Fibroblast of mammary gland (primary cell): ENCODE measurements at regions not wholly inside any gene's neighbourhood (a gene's known extent, or its start where the extent isn't known, plus 50 kb on each side); places are given as distances from the start of the nearest gene placed in this dataset.

Experiments
- DNase-seq: peaks from one replicate; pipeline ENCODE4 v3.0.0-alpha.2; 2010; ENCODE audit warnings: low read depth
- H3K4me3 ChIP-seq: 2 replicates; pipeline ENCODE4 v1.5.1; 2011; ENCODE audit warnings: low read depth, mild to moderate bottlenecking, low read length, moderate library complexity; ENCODE audit not compliant: control insufficient read depth
- TF ChIP-seq, protein P1 (sequence below): conservative IDR thresholded peaks from 2 replicates; pipeline ENCODE4 v1.5.1; 2011; ENCODE audit warnings: low read depth, low read length, inconsistent platforms; ENCODE audit not compliant: control insufficient read depth, insufficient read depth

DNA sequence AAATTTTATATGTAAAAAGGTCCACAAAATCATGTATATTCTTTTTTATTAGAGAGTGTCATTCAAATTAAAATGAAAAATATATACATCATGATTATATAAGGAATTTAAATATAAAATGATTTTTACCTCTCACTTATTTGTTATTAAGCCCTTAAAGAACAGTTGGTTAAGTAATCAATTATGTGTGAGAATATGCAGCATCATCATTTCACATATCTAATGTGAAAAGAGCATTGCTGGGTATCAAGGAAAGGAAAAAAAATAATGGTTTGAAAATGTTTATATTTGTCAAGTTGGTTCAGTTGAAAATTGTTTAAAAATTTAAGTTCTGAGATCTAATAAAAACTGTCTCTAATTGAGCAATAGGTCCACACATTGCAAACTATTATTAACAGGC lies 363.6 kb upstream of the GRM3 start:
- no peak overlapping the region for H3K4me3 ChIP-seq
- TF ChIP-seq, protein P1, sequence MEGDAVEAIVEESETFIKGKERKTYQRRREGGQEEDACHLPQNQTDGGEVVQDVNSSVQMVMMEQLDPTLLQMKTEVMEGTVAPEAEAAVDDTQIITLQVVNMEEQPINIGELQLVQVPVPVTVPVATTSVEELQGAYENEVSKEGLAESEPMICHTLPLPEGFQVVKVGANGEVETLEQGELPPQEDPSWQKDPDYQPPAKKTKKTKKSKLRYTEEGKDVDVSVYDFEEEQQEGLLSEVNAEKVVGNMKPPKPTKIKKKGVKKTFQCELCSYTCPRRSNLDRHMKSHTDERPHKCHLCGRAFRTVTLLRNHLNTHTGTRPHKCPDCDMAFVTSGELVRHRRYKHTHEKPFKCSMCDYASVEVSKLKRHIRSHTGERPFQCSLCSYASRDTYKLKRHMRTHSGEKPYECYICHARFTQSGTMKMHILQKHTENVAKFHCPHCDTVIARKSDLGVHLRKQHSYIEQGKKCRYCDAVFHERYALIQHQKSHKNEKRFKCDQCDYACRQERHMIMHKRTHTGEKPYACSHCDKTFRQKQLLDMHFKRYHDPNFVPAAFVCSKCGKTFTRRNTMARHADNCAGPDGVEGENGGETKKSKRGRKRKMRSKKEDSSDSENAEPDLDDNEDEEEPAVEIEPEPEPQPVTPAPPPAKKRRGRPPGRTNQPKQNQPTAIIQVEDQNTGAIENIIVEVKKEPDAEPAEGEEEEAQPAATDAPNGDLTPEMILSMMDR, result no peak

DNA sequence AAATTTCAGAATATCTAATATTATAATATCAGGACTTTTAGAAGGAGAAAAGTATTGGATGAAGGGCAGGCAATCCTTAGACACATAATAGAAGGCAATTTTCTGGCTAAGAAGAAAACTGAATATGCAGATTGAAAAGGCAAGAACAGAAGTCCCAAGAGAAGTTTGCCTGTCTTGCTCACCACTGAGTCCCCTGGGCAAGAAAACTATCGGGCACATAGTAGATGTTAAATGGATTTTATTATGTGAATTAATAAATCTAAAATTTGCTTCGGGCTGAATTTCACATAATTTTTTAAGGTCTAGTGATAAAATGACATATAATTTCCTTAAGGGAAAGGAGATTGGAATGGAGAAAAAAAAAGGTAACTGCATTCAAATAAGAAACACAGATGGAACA lies 380.9 kb upstream of the GRM3 start:
- DNase-seq, result no peak
- H3K4me3 ChIP-seq, result no peak overlapping the region
- TF ChIP-seq, protein P1, result no peak

More for the DNA sequence above, 363.6 kb upstream of the GRM3 start:
- no peak for DNase-seq

DNA sequence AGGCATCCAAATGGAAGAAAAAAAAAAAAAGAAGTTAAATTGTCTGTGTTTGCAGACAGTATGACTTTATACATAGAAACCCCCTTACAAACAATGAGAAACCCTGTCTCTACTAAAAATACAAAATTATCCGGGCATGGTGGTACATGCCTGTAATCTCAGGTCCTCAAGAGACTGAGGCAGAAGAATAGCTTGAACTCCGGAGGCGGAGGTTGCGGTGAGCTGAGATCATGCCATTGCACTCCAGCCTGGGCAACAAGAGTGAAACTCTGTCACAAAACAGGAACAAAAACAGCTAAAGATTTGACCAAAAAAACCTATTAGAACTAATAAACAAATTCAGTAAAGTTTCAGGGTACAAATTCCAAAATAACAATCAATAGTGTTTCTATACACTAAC lies 385.8 kb upstream of the GRM3 start:
- TF ChIP-seq, protein P1, result no peak
- no peak overlapping the region for H3K4me3 ChIP-seq
- no peak for DNase-seq

DNA sequence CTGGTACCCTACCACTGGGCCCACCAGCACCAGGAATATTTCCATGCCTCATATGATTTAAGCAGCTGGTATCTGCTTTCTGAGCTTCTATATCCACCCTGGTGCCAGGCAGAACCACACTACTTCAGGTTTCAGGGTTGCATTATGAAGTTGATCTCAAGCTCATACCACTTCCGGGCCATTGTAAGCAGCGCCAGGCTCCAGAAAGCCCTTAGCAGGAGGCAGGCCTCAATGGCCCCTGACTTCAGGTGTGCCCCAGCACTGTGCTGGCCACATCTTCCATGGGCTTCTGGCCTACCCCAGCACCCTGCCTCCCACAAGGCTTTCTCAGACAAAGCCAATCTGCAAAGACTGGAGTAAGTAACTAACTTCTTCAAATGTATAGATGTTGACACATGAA lies 391.3 kb upstream of the GRM3 start:
- TF ChIP-seq, protein P1, result no peak
- no peak for DNase-seq
- no peak overlapping the region for H3K4me3 ChIP-seq

DNA sequence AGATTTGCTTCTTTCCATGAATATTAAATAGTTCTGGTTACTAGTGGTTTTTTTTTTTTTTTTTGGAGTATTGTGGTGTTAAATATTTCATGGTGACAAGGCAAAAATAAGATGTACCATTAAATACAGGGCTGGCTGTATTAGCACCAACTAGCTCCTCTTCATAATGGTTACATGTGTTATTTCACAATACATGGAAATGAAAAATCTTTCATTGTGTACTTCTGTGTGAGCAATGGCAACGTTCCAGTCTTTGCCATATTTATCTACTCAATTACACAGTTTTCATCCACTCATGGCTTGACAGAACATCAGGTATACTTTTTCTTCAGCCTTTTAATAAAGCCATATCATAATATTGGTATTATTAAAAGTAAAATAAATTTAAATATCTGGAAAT lies 394.7 kb upstream of the GRM3 start:
- no peak for DNase-seq
- H3K4me3 ChIP-seq, result no peak overlapping the region
- TF ChIP-seq, protein P1, result no peak

DNA sequence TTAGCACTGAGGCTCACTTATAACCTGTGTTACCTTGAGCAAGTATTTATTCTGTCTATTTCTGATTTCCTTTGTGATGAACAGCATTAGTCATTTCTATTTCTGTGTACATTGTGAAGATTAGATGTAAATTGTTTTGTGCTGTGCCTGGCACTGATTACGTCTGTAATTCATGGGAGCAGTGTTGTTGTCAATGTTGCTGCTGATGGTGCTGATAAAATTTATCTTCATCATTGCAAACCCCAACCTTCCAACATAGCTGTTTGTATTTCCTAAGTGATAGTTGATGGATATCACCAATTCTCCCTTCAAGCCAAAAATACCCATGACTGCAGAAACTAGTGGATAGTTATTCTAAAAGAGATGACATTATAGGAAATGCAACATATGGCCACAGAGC lies 400.5 kb upstream of the GRM3 start:
- TF ChIP-seq, protein P1, result no peak

DNA sequence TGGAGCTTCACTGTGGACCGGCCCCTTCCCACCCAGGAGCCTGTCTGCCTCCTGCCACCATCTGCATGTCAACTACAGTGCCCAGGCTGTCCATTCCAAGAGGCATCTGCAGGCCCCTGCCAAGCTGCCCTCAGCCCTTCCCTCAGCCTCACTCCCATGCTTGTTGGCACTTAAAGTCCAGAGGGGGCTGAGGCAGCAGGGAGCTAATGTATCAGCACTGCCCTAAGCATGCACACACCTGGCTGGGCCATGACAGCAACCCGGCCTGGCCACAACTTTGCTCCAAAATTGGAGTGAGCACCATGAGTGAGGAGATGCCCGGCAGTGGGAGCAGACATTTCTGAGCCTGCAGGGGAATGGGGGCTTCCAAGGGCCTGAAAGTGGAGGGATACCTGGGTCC lies 417.5 kb upstream of the GRM3 start:
- TF ChIP-seq, protein P1, result no peak
- no peak for DNase-seq
- no peak overlapping the region for H3K4me3 ChIP-seq

More for the DNA sequence above, 400.5 kb upstream of the GRM3 start:
- DNase-seq, result no peak
- H3K4me3 ChIP-seq, result no peak overlapping the region
